Liver (tissue), 3 donors: ENCODE measurements at regions not wholly inside any gene's neighbourhood (a gene's known extent, or its start where the extent isn't known, plus 50 kb on each side); places are given as distances from the start of the nearest gene placed in this dataset.

ENCODE experiments used
- EGR1 ChIP-seq, 2 donors: IDR thresholded peaks; 2 replicates each; pipeline ENCODE4 v1.6.1; 2016 to 2018; ENCODE audit warnings: antibody characterized with exemption in 2 of 2, low read depth in 2 of 2
- FOXA1 ChIP-seq: IDR thresholded peaks from 2 replicates; pipeline ENCODE4 v1.6.1; 2016; ENCODE audit warnings: antibody characterized with exemption
- GABPA ChIP-seq, 2 donors: IDR thresholded peaks in 1 of 2; conservative IDR thresholded peaks in 1 of 2; 2 replicates each; pipeline ENCODE4 v1.6.1; 2016; ENCODE audit warnings: antibody characterized with exemption in 2 of 2, mild to moderate bottlenecking in 1 of 2, moderate library complexity in 1 of 2
- JUND ChIP-seq, 2 donors: IDR thresholded peaks; 2 replicates each; pipeline ENCODE4 v1.6.1; 2016; ENCODE audit warnings: antibody characterized with exemption in 2 of 2
- NR2F2 ChIP-seq: IDR thresholded peaks from 2 replicates; pipeline ENCODE4 v1.6.1; 2016; ENCODE audit warnings: antibody characterized with exemption
- RAD21 ChIP-seq, 2 donors: IDR thresholded peaks; 2 replicates each; pipeline ENCODE4 v1.6.1; 2016; ENCODE audit warnings: antibody characterized with exemption in 2 of 2, mild to moderate bottlenecking in 2 of 2
- RXRA ChIP-seq, 2 donors: IDR thresholded peaks; 2 replicates each; pipeline ENCODE4 v1.6.1; 2017 to 2018; ENCODE audit warnings: antibody characterized with exemption in 2 of 2, mild to moderate bottlenecking in 1 of 2
- SP1 ChIP-seq: IDR thresholded peaks from 2 replicates; pipeline ENCODE4 v1.6.1; 2018; ENCODE audit warnings: antibody characterized with exemption, mild to moderate bottlenecking
- TAF1 ChIP-seq: conservative IDR thresholded peaks from 2 replicates; pipeline ENCODE4 v1.6.1; 2016; ENCODE audit warnings: antibody characterized with exemption, mild to moderate bottlenecking
- TF ChIP-seq, protein P1 (sequence below): fragments of 150-350 bp; IDR thresholded peaks from 2 replicates; pipeline ENCODE4 v1.5.1; 2017; ENCODE audit warnings: improper control_type of control experiment, low read depth, low read length; ENCODE audit not compliant: missing input control
- TF ChIP-seq, protein P2 (sequence below): IDR thresholded peaks from 2 replicates; pipeline ENCODE4 v1.6.1; 2016; ENCODE audit warnings: antibody characterized with exemption, mild to moderate bottlenecking
- TF ChIP-seq, protein P3 (sequence below): IDR thresholded peaks from 2 replicates; pipeline ENCODE4 v1.6.1; 2016; ENCODE audit warnings: antibody characterized with exemption
- TF ChIP-seq, protein P4 (sequence below): IDR thresholded peaks from 2 replicates; pipeline ENCODE4 v1.6.1; 2016; ENCODE audit warnings: antibody characterized with exemption
- TF ChIP-seq, protein P5 (sequence below): IDR thresholded peaks from 2 replicates; pipeline ENCODE4 v1.6.1; 2016; ENCODE audit warnings: antibody characterized with exemption
- donor health status: healthy.
- donor health status: healthy.

DNA sequence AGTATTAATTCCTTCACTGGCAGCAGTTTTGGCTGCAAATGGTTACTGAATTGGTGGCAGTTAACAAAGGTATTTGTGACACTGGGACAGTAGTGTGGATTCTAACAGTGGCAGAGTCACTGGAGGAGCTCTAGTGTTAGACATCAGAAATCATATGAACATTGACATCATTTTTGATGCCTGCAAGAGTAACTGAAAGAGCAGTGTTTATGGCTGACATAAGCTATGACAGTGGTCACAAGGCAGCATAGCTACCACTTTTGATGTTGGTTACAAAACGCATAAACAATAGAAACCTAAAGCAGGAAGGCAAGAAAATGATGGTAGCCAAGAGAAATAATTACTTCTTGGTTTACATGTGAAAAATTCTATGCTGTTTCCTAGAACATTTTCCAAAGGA is 326.7 kb upstream of the MAN1A1 start:
- TF ChIP-seq, protein P1, sequence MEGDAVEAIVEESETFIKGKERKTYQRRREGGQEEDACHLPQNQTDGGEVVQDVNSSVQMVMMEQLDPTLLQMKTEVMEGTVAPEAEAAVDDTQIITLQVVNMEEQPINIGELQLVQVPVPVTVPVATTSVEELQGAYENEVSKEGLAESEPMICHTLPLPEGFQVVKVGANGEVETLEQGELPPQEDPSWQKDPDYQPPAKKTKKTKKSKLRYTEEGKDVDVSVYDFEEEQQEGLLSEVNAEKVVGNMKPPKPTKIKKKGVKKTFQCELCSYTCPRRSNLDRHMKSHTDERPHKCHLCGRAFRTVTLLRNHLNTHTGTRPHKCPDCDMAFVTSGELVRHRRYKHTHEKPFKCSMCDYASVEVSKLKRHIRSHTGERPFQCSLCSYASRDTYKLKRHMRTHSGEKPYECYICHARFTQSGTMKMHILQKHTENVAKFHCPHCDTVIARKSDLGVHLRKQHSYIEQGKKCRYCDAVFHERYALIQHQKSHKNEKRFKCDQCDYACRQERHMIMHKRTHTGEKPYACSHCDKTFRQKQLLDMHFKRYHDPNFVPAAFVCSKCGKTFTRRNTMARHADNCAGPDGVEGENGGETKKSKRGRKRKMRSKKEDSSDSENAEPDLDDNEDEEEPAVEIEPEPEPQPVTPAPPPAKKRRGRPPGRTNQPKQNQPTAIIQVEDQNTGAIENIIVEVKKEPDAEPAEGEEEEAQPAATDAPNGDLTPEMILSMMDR = no peak
- no peak for TF ChIP-seq RXRA (IDR thresholded peaks at IDR 0.05)
- TF ChIP-seq RAD21 (IDR thresholded peaks at IDR 0.05) = no peak
- TF ChIP-seq, protein P2, sequence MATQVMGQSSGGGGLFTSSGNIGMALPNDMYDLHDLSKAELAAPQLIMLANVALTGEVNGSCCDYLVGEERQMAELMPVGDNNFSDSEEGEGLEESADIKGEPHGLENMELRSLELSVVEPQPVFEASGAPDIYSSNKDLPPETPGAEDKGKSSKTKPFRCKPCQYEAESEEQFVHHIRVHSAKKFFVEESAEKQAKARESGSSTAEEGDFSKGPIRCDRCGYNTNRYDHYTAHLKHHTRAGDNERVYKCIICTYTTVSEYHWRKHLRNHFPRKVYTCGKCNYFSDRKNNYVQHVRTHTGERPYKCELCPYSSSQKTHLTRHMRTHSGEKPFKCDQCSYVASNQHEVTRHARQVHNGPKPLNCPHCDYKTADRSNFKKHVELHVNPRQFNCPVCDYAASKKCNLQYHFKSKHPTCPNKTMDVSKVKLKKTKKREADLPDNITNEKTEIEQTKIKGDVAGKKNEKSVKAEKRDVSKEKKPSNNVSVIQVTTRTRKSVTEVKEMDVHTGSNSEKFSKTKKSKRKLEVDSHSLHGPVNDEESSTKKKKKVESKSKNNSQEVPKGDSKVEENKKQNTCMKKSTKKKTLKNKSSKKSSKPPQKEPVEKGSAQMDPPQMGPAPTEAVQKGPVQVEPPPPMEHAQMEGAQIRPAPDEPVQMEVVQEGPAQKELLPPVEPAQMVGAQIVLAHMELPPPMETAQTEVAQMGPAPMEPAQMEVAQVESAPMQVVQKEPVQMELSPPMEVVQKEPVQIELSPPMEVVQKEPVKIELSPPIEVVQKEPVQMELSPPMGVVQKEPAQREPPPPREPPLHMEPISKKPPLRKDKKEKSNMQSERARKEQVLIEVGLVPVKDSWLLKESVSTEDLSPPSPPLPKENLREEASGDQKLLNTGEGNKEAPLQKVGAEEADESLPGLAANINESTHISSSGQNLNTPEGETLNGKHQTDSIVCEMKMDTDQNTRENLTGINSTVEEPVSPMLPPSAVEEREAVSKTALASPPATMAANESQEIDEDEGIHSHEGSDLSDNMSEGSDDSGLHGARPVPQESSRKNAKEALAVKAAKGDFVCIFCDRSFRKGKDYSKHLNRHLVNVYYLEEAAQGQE = no peak
- no peak for TF ChIP-seq JUND (IDR thresholded peaks at IDR 0.05)
- TF ChIP-seq, protein P3, sequence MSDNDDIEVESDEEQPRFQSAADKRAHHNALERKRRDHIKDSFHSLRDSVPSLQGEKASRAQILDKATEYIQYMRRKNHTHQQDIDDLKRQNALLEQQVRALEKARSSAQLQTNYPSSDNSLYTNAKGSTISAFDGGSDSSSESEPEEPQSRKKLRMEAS = no peak
- TF ChIP-seq FOXA1 = no peak
- no peak for TF ChIP-seq EGR1 (IDR thresholded peaks at IDR 0.05; ENCODE audit: low read depth in 2 of 2)
- TF ChIP-seq TAF1 = no peak
- TF ChIP-seq SP1 = no peak
- no peak for TF ChIP-seq GABPA (IDR thresholded peaks at IDR 0.05 in 1 of 2, conservative IDR thresholded peaks at IDR 0.05 in 1 of 2)
- TF ChIP-seq NR2F2 = no peak
- TF ChIP-seq, protein P4, sequence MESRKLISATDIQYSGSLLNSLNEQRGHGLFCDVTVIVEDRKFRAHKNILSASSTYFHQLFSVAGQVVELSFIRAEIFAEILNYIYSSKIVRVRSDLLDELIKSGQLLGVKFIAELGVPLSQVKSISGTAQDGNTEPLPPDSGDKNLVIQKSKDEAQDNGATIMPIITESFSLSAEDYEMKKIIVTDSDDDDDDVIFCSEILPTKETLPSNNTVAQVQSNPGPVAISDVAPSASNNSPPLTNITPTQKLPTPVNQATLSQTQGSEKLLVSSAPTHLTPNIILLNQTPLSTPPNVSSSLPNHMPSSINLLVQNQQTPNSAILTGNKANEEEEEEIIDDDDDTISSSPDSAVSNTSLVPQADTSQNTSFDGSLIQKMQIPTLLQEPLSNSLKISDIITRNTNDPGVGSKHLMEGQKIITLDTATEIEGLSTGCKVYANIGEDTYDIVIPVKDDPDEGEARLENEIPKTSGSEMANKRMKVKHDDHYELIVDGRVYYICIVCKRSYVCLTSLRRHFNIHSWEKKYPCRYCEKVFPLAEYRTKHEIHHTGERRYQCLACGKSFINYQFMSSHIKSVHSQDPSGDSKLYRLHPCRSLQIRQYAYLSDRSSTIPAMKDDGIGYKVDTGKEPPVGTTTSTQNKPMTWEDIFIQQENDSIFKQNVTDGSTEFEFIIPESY = no peak
- TF ChIP-seq, protein P5, sequence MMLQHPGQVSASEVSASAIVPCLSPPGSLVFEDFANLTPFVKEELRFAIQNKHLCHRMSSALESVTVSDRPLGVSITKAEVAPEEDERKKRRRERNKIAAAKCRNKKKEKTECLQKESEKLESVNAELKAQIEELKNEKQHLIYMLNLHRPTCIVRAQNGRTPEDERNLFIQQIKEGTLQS = no peak
